Activated CD4-positive, alpha-beta T cell treated with anti-CD3 and anti-CD28 coated beads, Interleukin-2, amount 10 ng/mL, durations not matched to agents 24 days and 14 days (primary cell): ENCODE measurements at regions not wholly inside any gene's neighbourhood (a gene's known extent, or its start where the extent isn't known, plus 50 kb on each side); places are given as distances from the start of the nearest gene placed in this dataset.
A peak's percentile ranks its signal among the peaks of the same experiment; 100 is the strongest.
"Not testable (repeated sequence)": the region's sequence is repeated elsewhere in the genome, so short reads cannot be mapped to it uniquely, and the experiment has no call there.

Experiments used
- DNase-seq: peaks from one replicate; pipeline ENCODE4 v3.0.0; 2022
- H3K27ac Mint-ChIP-seq: one replicate; pipeline ENCODE4 v1.8.0; 2022; ENCODE audit warnings: mild to moderate bottlenecking, mixed read lengths
- H3K27me3 Mint-ChIP-seq: one replicate; pipeline ENCODE4 v1.8.0; 2022; ENCODE audit warnings: mixed read lengths
- H3K36me3 Mint-ChIP-seq: one replicate; pipeline ENCODE4 v1.8.0; 2022; ENCODE audit warnings: low read depth, mild to moderate bottlenecking, mixed read lengths
- H3K4me1 Mint-ChIP-seq: one replicate; pipeline ENCODE4 v1.8.0; 2021; ENCODE audit warnings: mixed read lengths
- H3K4me3 Mint-ChIP-seq: one replicate; pipeline ENCODE4 v1.8.0; 2022; ENCODE audit warnings: mild to moderate bottlenecking, moderate library complexity, mixed read lengths
- H3K9me3 Mint-ChIP-seq: one replicate; pipeline ENCODE4 v1.8.0; 2021; ENCODE audit warnings: mixed read lengths
- intact Hi-C: fragments of 100-400 bp; cut with micrococcal nuclease; formaldehyde crosslinking; loops from one replicate; pipeline ENCODE4 v1.15.1; 2023

GRCh38 chr15:77885877-77886500, 191.5 kb downstream of the TBC1D2B start:
- H3K9me3 Mint-ChIP-seq, H3K4me3 Mint-ChIP-seq, H3K36me3 Mint-ChIP-seq, H3K27me3 Mint-ChIP-seq, DNase-seq, intact Hi-C loops, H3K4me1 Mint-ChIP-seq, H3K27ac Mint-ChIP-seq: not testable (repeated sequence)

- H3K4me1 Mint-ChIP-seq, intact Hi-C loops, H3K4me3 Mint-ChIP-seq, H3K27ac Mint-ChIP-seq, H3K36me3 Mint-ChIP-seq, H3K9me3 Mint-ChIP-seq, H3K27me3 Mint-ChIP-seq, DNase-seq: not testable (repeated sequence)
Measured at GRCh38 chr15:77883012-77883411, 194.5 kb downstream of the TBC1D2B start.

GRCh38 chr15:77881950-77882349, 195.6 kb downstream of the TBC1D2B start:
- H3K4me3 Mint-ChIP-seq: no peak overlapping the region
- intact Hi-C loops: no loop called here
- no peaks in the 10 kb centered on the region for H3K27me3 Mint-ChIP-seq
- no peaks in the 10 kb centered on the region for H3K9me3 Mint-ChIP-seq
- DNase-seq: no peak
- no peaks in the 10 kb centered on the region for H3K36me3 Mint-ChIP-seq
- no peaks in the 10 kb centered on the region for H3K4me1 Mint-ChIP-seq
- no peak overlapping the region for H3K27ac Mint-ChIP-seq

GRCh38 chr15:77881535-77881934, 196.0 kb downstream of the TBC1D2B start:
- intact Hi-C loops, H3K4me1 Mint-ChIP-seq, H3K4me3 Mint-ChIP-seq, H3K27me3 Mint-ChIP-seq, H3K36me3 Mint-ChIP-seq, DNase-seq, H3K27ac Mint-ChIP-seq, H3K9me3 Mint-ChIP-seq: not testable (repeated sequence)

GRCh38 chr15:77879466-77879865, 198.0 kb downstream of the TBC1D2B start:
- H3K27me3 Mint-ChIP-seq, H3K36me3 Mint-ChIP-seq, H3K4me1 Mint-ChIP-seq, H3K4me3 Mint-ChIP-seq, DNase-seq, H3K9me3 Mint-ChIP-seq, intact Hi-C loops, H3K27ac Mint-ChIP-seq: not testable (repeated sequence)

- no peaks in the 10 kb centered on the region for H3K4me1 Mint-ChIP-seq
- DNase-seq: no peak
- no peak overlapping the region for H3K4me3 Mint-ChIP-seq
- no peak overlapping the region for H3K27ac Mint-ChIP-seq
- H3K27me3 Mint-ChIP-seq: no peaks in the 10 kb centered on the region
- H3K9me3 Mint-ChIP-seq: no peaks in the 10 kb centered on the region
- H3K36me3 Mint-ChIP-seq: no peaks in the 10 kb centered on the region
- intact Hi-C loops: no loop called here
Measured at GRCh38 chr15:77877869-77878577, 199.5 kb downstream of the TBC1D2B start.

- H3K4me3 Mint-ChIP-seq, H3K9me3 Mint-ChIP-seq, H3K27ac Mint-ChIP-seq, H3K4me1 Mint-ChIP-seq, intact Hi-C loops, H3K27me3 Mint-ChIP-seq, DNase-seq, H3K36me3 Mint-ChIP-seq: not testable (repeated sequence)
Measured at GRCh38 chr15:77876107-77876820, 201.2 kb downstream of the TBC1D2B start.

- H3K36me3 Mint-ChIP-seq, H3K4me1 Mint-ChIP-seq, H3K4me3 Mint-ChIP-seq, intact Hi-C loops, H3K27ac Mint-ChIP-seq, H3K27me3 Mint-ChIP-seq, H3K9me3 Mint-ChIP-seq: not testable (repeated sequence)
- peak; percentile 69 for DNase-seq
Measured at GRCh38 chr15:77875066-77875721, 202.3 kb downstream of the TBC1D2B start.

GRCh38 chr15:77874063-77874462, 203.4 kb downstream of the TBC1D2B start:
- no peaks in the 10 kb centered on the region for H3K4me1 Mint-ChIP-seq
- no peaks in the 10 kb centered on the region for H3K36me3 Mint-ChIP-seq
- no peaks in the 10 kb centered on the region for H3K27me3 Mint-ChIP-seq
- intact Hi-C loops: no loop called here
- H3K27ac Mint-ChIP-seq: no peak overlapping the region
- no peak overlapping the region for H3K4me3 Mint-ChIP-seq
- no peak for DNase-seq
- H3K9me3 Mint-ChIP-seq: no peaks in the 10 kb centered on the region

GRCh38 chr15:77872521-77873425, 204.7 kb downstream of the TBC1D2B start:
- H3K4me1 Mint-ChIP-seq, H3K27ac Mint-ChIP-seq, H3K4me3 Mint-ChIP-seq, H3K36me3 Mint-ChIP-seq, DNase-seq, intact Hi-C loops, H3K9me3 Mint-ChIP-seq, H3K27me3 Mint-ChIP-seq: not testable (repeated sequence)

GRCh38 chr15:77871852-77872371, 205.6 kb downstream of the TBC1D2B start:
- no peak overlapping the region for H3K27ac Mint-ChIP-seq
- no peaks in the 10 kb centered on the region for H3K9me3 Mint-ChIP-seq
- H3K27me3 Mint-ChIP-seq: no peaks in the 10 kb centered on the region
- H3K4me1 Mint-ChIP-seq: no peaks in the 10 kb centered on the region
- intact Hi-C loops: no loop called here
- H3K4me3 Mint-ChIP-seq: no peak overlapping the region
- H3K36me3 Mint-ChIP-seq: no peaks in the 10 kb centered on the region
- DNase-seq: no peak

- H3K27me3 Mint-ChIP-seq: no peaks in the 10 kb centered on the region
- H3K9me3 Mint-ChIP-seq: no peaks in the 10 kb centered on the region
- H3K4me3 Mint-ChIP-seq: no peak overlapping the region
- no peaks in the 10 kb centered on the region for H3K4me1 Mint-ChIP-seq
- peak; percentile 83 for DNase-seq
- intact Hi-C loops: no loop called here
- H3K36me3 Mint-ChIP-seq: no peaks in the 10 kb centered on the region
- H3K27ac Mint-ChIP-seq: no peak overlapping the region
Measured at GRCh38 chr15:77870195-77871065, 207.1 kb downstream of the TBC1D2B start.
